Activated CD4-positive, alpha-beta T cell treated with anti-CD3 and anti-CD28 coated beads for 48 hours (primary cell): ENCODE measurements at regions not wholly inside any gene's neighbourhood (a gene's known extent, or its start where the extent isn't known, plus 50 kb on each side); places are given as distances from the start of the nearest gene placed in this dataset.
"Not testable (repeated sequence)": the region's sequence is repeated elsewhere in the genome, so short reads cannot be mapped to it uniquely, and the experiment has no call there.

Experiments
- DNase-seq: peaks from one replicate; pipeline ENCODE4 v3.0.0-alpha.2; 2020

DNA sequence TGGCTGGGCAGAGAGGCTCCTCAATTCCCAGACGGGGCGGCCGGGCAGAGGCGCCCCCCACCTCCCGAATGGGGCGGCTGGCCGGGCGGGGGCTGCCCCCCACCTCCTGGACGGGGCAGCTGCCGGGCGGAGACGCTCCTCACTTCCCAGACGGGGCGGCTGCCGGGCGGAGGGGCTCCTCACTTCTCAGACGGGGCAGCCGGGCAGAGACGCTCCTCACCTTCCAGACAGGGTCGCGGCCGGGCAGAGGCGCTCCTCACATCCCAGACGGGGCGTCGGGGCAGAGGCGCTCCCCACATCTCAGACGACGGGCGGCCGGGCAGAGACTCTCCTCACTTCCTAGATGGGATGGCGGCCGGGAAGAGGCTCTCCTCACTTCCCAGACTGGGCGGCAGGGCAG lies 214.1 kb downstream of the SOX2 start:
- DNase-seq, result not testable (repeated sequence)

DNA sequence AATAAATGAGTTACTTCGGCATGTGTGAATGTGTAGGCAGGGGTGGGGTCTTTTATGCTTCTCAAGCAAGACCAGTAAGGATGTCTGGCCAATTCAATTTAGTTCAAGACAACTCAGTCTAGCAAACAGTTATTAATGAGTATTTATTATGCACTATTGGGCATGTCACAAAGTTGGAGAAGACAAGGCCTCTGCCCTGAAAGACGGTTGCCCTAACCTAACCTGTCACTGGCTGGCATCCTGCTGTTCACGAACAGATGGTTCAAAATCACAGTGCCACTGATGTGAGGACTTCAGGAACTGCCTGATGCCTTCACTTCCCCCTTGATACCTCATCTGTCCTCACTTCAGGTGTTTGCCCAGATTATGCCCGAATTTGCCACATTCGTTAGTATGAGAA lies 217.8 kb downstream of the SOX2 start:
- no peak for DNase-seq

DNA sequence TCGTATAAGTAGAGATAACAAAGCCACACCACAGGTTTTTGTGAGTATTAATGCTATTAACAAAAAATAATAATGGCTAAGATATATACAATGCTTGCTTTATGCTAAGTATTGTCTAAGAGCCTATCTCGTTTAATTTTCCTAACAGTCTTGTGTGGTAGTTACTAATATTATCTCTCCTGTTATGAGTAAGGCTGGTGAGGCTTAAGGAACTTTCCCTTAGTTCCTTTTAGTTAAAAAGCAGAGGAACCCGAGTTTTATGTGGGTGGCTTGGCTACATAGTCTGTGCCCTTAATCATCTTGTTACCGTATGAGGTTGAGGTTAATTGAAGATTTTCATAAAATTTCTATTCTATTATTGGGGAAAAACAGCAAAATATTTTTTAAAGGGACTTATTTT lies 218.4 kb downstream of the SOX2 start:
- no peak for DNase-seq

GRCh38 chr3:181932039-181932438 lies 220.3 kb downstream of the SOX2 start:
- no peak for DNase-seq

- no peak for DNase-seq
Measured at GRCh38 chr3:181933052-181933618, 221.4 kb downstream of the SOX2 start.

GRCh38 chr3:181935915-181936314 lies 224.2 kb downstream of the SOX2 start:
- DNase-seq, result no peak

- no peak for DNase-seq
Measured at GRCh38 chr3:181936774-181937173, 225.0 kb downstream of the SOX2 start.

GRCh38 chr3:181938580-181938979 lies 226.9 kb downstream of the SOX2 start:
- DNase-seq, result not testable (repeated sequence)

DNA sequence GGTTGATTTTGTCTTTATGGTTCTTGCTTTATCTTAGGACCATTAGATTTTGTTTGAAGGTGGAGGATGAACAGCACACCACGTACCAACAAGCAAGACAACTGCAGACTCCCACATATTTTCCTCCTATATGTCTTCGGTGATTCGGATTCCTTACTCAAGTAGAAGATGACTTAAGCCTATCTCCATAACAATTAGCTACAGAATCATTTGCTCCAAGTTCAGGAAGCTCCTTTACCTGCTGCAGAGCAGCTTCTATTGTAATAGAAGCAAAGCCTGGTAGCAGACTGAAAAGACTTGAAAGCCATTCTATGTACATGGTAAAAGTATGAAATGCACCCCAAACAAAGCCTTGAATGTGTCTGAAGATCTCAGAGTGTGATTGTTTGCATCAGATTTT lies 229.0 kb downstream of the SOX2 start:
- no peak for DNase-seq

GRCh38 chr3:181941250-181941649 lies 229.5 kb downstream of the SOX2 start:
- no peak for DNase-seq

- DNase-seq, result no peak
Measured at GRCh38 chr3:181943285-181943684, 231.6 kb downstream of the SOX2 start.

- DNase-seq, result no peak
Measured at GRCh38 chr3:181947606-181948005, 235.9 kb downstream of the SOX2 start.

DNA sequence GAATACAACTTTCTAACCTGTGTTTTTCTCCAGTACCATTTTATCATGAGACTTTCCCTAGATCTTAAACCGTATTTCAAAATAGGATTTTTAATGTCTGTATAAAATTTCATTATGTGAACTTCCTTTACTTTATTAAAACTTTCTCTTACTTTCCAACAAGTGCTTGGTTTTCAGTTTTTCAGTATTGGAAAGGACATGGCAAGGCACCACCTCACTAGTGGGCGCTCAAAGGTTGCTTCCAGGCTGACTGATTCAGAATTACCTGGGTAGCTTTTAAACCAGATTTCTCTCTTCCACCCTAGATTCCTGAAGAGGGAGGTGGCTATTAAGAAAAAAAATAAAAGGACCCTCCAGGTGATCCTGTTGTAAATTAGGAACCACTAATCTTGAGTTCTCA lies 236.6 kb downstream of the SOX2 start:
- DNase-seq, result no peak

DNA sequence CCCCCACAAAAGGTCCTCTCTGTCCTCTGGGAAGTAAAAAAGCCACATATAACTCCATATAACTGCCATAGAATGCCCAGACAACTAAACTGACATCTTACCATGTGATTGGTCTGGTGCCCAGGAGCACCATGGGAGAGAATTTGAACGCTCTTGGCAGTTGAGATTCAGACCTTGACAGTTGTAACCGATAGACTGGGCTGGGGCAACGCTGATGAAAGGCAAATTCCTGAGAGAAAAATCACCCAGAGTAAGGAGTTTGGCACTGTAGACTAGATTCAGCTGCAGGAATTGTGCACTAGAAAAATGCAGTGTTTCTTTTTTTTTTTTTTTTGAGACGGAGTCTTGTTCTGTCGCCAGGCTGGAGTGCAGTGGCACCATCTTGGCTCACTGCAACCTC lies 240.5 kb downstream of the SOX2 start:
- DNase-seq, result no peak

- DNase-seq, result no peak
Measured at GRCh38 chr3:181952929-181953328, 241.2 kb downstream of the SOX2 start.

- no peak for DNase-seq
Measured at GRCh38 chr3:181955566-181955965, 243.8 kb downstream of the SOX2 start.

- no peak for DNase-seq
Measured at GRCh38 chr3:181956122-181956521, 244.4 kb downstream of the SOX2 start.

DNA sequence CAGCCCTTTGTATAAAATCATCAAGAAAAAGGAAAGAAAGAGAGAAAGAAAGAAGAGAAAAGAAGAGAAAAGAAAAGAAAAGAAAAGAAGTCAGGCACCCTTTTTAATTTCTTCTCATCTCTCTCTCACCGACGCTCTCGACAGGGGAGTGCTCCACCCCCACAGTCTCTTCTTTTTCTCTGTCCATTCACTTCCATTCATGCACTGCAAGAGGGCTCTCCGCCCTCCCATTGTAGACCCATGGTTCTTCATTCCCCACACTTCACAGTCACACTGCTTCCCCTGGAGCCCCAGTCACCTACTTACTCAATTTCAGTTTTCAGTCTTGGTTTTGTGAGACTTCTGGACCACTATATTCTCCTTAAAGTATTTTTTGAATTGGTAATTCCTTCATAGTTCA lies 254.7 kb downstream of the SOX2 start:
- no peak for DNase-seq

- no peak for DNase-seq
Measured at GRCh38 chr3:181969925-181970324, 258.2 kb downstream of the SOX2 start.

- no peak for DNase-seq
Measured at GRCh38 chr3:181971424-181971823, 259.7 kb downstream of the SOX2 start.

- no peak for DNase-seq
Measured at GRCh38 chr3:181974198-181974597, 262.5 kb downstream of the SOX2 start.

DNA sequence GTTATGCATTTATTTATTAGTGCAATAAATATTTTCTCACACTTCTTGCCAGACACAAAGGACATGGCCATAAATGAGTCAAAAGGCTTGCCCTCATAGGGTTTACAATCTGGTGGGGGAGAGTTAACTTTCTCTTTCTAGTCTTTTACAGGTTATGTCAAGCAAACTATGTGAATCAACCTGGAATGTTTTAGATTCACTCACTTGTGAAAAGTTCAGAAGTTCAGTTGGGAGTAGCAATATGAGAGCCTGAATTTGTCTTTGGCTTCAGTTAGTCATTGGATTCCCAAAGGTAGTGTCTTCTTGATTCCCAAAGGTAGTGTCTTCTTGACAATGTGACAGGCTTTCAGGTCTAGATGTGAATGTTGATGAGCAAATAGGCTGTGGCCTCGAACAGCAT lies 264.8 kb downstream of the SOX2 start:
- DNase-seq, result no peak

DNA sequence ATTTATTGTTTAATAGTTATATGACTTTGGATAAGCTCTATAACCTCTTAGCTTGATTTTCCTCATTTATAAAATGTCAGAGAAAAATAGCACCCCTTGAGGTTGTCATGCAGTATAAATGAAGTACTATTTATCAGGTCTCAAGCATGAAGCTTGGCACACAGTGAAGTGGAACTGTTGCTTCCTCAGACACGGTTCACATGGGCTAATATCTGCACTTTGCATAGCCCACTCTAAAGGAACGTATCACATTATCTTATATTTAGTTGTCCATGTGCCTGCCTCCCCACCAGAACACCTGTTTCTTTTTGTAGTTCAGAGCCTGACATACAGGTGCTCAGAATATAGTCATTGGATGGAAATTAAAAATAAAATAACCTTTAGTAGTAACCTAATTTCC lies 273.7 kb downstream of the SOX2 start:
- no peak for DNase-seq

DNA sequence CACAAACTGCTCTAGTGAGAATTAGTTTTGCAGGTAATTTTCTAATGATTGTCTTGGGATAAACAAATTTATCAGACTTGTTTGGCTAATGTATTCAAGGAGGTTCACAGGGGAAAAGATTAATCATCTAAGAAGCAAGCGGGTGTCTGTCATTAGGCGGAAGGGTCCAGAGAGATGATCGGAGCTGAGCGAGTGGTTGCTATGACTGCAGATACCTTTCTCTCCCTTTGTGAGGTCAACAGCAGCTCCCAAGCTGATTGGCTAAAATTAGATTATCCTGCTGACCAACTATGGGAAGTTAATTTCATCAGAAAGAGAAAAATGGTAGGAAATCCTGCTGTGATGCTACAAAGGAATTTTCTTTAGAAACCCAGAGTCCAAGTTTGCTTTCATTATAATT lies 276.0 kb downstream of the SOX2 start:
- DNase-seq, result no peak

DNA sequence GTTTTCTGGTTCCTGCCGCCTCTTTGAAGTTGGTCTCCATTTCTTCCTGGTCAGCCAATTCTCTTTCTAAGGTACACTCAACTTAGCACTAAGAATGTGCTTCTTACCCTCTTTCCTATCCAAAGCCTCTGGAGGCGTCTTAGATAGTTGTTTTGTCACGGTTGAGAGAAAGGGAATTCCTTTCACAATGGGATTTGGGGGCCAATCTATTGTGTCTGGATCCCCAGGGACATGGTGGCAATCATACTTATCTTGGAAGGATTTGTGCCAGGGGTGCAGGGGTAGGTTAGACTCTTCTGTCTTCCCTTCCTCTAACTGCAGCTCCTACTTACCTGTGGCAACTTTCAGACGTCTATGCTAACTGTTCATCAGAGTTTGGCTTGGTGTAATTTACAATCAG lies 287.1 kb downstream of the SOX2 start:
- DNase-seq, result no peak

- no peak for DNase-seq
Measured at GRCh38 chr3:181999314-181999713, 287.6 kb downstream of the SOX2 start.
